ENCODE measurements at regions not wholly inside any gene's neighbourhood (a gene's known extent, or its start where the extent isn't known, plus 50 kb on each side); places are given as distances from the start of the nearest gene placed in this dataset.

DNA sequence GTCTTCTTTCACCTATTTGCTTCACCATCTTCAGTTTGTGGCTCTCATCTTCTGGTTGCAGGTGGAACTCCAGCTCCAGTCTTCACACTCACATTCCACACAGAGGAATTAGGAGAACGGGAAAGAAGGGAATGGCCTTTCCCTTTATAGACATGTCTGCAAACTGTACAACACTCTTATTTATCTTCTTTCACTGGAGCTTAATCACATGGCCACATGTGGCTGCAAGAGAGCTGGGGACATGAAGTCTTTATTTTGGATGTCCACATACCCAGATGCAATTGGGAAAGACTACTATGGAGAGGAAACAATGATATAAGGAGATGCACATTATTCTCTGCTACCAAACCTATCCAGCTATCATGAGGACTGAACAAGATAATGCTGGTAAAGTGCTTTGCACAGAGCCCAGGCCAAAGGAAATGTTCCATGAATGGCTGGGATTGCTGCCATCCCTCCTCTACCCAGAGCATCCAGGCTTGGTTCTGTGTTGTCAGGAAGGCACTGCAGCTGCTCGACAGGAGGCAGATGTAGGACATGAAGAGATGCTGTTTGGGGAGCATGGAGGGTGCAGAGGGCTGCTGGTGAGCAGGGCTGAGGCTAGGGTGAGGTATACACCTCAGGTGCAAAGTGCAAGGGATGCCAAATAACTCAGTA is 183.8 kb upstream of the TBX20 start:
- TF ChIP-seq POLR2AphosphoS5 (IDR thresholded peaks at IDR 0.05; ENCODE audit: low read depth, low read length) (no peak), POLR2A (IDR thresholded peaks at IDR 0.05; ENCODE audit: low read depth, low read length) (no peak), TAF1 (IDR thresholded peaks at IDR 0.05; ENCODE audit: low read depth, low read length) (no peak), SPI1 (IDR thresholded peaks at IDR 0.05; ENCODE audit: low read depth, low read length) (no peak), PAX5 (IDR thresholded peaks at IDR 0.05; ENCODE audit: insufficient read depth, low read length, severe bottlenecking) (no peak)

Measured in GM12891 (cell line).